GM12892 (cell line): ENCODE measurements at regions not wholly inside any gene's neighbourhood (a gene's known extent, or its start where the extent isn't known, plus 50 kb on each side); places are given as distances from the start of the nearest gene placed in this dataset.

Experiments used
- DNase-seq: peaks from one replicate; pipeline ENCODE4 v3.0.0; 2011; ENCODE audit not compliant: insufficient read length
- FAIRE-seq: peaks from 2 replicates; lab custom pipeline; 2011; peaks lifted over from hg19 to GRCh38; lab: Jason Lieb, UNC
- POLR2A ChIP-seq: IDR thresholded peaks from 2 replicates; pipeline ENCODE4 v1.6.1; 2011; ENCODE audit warnings: low read depth, low read length, control low read depth
- POLR2AphosphoS5 ChIP-seq: IDR thresholded peaks from 2 replicates; pipeline ENCODE4 v1.6.1; 2011; ENCODE audit warnings: low read depth, low read length, control low read depth
- TAF1 ChIP-seq: IDR thresholded peaks from 2 replicates; pipeline ENCODE4 v1.6.1; 2011; ENCODE audit warnings: low read depth, mild to moderate bottlenecking, control low read depth, low read length, borderline replicate concordance

DNA sequence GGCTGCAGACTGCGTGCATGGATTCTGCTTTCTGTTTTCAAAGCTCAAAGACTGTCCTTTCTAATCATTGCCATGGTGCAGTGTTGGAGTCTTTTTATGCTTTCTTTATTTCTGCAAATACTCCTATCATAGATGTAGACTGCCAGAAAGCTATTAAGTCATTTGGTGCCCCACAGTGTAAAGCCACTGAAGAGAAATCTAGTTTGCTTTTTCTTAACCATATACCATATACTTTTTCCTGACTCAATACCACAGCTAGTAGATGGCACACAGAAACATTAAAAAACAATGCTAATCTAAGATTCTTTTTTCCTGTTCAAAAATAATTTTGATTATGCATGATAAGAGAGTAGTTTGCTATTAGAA lies 109.9 kb upstream of the RAB27B start:
- no peak for FAIRE-seq
- no peak for TF ChIP-seq POLR2AphosphoS5
- TF ChIP-seq POLR2A, result no peak
- no peak for TF ChIP-seq TAF1
- no peak for DNase-seq

- DNase-seq, result no peak
- no peak for FAIRE-seq
- TF ChIP-seq TAF1 (no peak), POLR2AphosphoS5 (no peak), POLR2A (no peak)
Measured at GRCh38 chr18:54720620-54721019, 107.7 kb upstream of the RAB27B start.

- no peak for DNase-seq
- no peak for FAIRE-seq
- TF ChIP-seq POLR2A, result no peak
- TF ChIP-seq TAF1, result no peak
- TF ChIP-seq POLR2AphosphoS5, result no peak
Measured at GRCh38 chr18:54726143-54726542, 102.1 kb upstream of the RAB27B start.

- TF ChIP-seq TAF1 (no peak), POLR2A (no peak), POLR2AphosphoS5 (no peak)
- DNase-seq (no peak), FAIRE-seq (no peak)
Measured at GRCh38 chr18:54734059-54734458, 94.2 kb upstream of the RAB27B start.

DNA sequence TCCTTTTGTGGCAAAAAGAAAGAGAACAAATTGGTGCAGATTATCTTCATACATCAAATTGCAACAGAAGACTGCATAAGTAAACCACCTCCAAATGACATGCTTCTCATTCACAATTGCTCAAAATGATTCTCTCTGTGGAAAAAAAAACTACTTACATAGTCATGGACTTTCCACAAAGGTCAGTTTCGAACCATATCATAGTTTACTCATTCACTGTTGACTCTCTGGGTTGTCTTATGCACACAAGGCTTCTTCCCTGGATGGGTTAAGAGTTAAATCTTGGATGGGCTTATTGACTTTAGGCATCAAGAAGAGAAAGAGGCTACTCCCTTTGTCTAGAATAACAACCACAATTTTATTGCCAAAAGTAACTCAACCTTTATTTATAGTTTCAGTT lies 91.3 kb upstream of the RAB27B start:
- DNase-seq (no peak), FAIRE-seq (no peak)
- TF ChIP-seq POLR2AphosphoS5, result no peak

GRCh38 chr18:54737986-54738385 lies 90.3 kb upstream of the RAB27B start:
- FAIRE-seq (no peak), DNase-seq (no peak)
- TF ChIP-seq POLR2AphosphoS5 (no peak), TAF1 (no peak), POLR2A (no peak)

- DNase-seq (no peak), FAIRE-seq (no peak)
- TF ChIP-seq POLR2A (no peak), POLR2AphosphoS5 (no peak), TAF1 (no peak)
Measured at GRCh38 chr18:54739476-54739875, 88.8 kb upstream of the RAB27B start.

- no peak for DNase-seq
- no peak for FAIRE-seq
- TF ChIP-seq POLR2AphosphoS5, result no peak
- no peak for TF ChIP-seq POLR2A
- TF ChIP-seq TAF1, result no peak
Measured at GRCh38 chr18:54740136-54740846, 88.0 kb upstream of the RAB27B start.

DNA sequence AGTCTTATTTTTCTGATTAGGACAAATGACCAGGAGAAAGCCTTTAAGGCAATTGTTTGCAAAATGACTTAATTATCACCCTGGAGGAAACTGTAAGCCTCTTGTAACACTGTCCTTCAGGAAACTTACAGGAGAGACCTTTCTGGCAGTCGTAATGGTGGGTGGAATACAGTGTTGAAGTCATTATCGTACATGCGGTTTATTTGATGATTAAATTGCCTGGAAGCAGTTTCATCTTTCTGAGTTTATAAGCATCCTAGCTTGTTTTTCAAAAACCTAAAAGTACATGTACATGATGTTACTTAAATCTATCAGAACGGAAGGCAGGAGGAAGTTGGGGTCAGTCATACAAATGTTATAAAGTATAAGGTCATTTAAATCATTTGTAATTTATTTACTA lies 86.2 kb upstream of the RAB27B start:
- no peak for DNase-seq
- no peak for TF ChIP-seq POLR2AphosphoS5
- no peak for TF ChIP-seq POLR2A
- TF ChIP-seq TAF1, result no peak
- FAIRE-seq, result no peak

DNA sequence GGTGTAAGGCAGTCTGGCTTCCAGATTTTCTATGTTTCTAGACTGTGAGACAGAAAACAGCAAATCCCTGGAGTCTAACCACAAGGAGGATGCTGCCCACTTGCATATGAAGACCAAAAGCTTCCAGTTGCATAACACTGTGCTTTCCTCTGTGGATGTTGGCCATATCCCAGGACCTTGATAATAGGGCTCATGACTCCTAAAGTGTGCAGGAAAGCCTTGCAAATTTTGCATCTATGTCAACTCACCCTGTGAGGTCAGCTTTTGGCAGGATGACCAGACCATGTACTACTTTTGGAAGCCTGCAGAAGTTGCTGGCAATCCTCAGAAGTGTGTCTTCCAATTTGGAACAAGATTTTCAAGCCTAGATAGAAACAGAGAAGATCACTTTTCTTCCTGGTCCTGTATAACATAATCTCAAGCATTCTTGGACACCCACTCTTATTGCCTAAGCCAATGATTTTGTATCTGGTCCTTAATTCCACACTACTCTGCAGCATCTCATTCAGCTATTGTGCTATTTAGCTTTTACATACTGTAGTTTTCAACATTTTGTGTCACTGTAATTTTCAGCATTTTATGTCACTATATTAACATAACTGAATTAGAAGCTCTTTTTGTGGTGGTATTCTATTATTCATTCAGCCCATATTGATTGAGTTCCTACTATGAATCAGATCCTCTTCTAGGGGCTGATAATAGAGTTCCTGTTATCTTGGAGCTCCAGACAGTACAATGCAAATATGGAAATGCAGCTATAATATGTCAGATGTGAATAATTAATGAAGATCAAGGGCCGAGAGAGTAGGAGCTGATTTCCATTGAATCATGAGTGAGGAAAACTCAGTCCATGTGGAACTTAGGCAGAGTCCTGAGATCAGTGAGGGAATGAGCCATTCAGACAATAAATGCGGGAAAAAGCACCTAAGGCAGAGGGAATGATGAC lies 85.3 kb upstream of the RAB27B start:
- FAIRE-seq (no peak), DNase-seq (no peak)
- TF ChIP-seq POLR2A (no peak), TAF1 (no peak), POLR2AphosphoS5 (no peak)

GRCh38 chr18:54743605-54743995 lies 84.7 kb upstream of the RAB27B start:
- no peak for TF ChIP-seq POLR2AphosphoS5
- TF ChIP-seq TAF1, result no peak
- TF ChIP-seq POLR2A, result no peak
- no peak for DNase-seq
- FAIRE-seq, result no peak

DNA sequence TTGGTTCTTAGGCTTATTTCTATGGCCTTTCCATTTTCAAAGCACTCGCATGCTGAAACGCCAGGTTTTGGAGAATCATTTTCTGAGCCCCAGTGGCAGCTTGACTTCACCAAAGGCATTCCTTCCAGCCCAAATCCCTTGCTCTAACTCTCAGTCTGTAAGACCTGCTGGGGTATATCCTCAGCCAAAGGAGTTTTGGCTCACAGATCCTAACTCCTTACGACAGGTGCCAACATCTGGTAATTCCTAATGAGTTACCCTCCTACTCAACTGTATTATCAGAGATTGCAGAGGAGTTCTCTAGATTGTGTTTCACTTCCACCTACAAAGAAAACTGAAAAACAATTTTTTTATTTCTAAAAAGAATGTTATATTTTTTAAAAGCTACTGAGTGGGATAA lies 79.0 kb upstream of the RAB27B start:
- TF ChIP-seq POLR2AphosphoS5 (no peak), TAF1 (no peak), POLR2A (no peak)
- DNase-seq (no peak), FAIRE-seq (no peak)

DNA sequence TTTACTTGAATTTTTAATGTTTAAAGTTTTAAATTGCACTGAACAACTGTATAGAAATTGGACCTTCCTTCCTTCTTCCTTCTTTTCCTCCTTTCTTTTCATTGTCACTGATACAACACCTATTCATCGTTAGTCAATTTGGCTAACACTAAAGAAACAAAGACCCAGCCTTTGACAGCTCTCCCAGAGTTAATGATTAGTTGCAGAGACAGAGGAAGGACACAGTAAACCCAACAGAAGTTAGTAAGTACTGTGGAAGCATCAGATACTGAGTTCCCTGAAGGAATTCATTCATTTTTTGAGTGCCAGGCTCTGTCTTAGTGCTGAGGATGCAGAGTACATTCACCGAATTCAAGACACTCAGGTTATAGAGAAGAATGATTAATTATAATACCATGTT lies 77.9 kb upstream of the RAB27B start:
- no peak for DNase-seq
- FAIRE-seq, result no peak

More for the DNA sequence above, 77.9 kb upstream of the RAB27B start:
- TF ChIP-seq TAF1, result no peak
- TF ChIP-seq POLR2AphosphoS5, result no peak
- TF ChIP-seq POLR2A, result no peak
